ENCODE measurements at regions not wholly inside any gene's neighbourhood (a gene's known extent, or its start where the extent isn't known, plus 50 kb on each side); places are given as distances from the start of the nearest gene placed in this dataset.

GRCh38 chr6:140827593-140827992 is 1305.1 kb upstream of the GJE1 start:
- Histone ChIP-seq H3K9me3 (ENCODE audit: control insufficient read depth in 1 of 2, low read length in 2 of 2) (no peaks in the 10 kb centered on the region), H3K27ac (ENCODE audit: low read length) (no peak overlapping the region), H3K4me3 (ENCODE audit: low read depth in 1 of 2, low read length in 2 of 2) (no peak overlapping the region), H3K27me3 (ENCODE audit: low read depth, low read length) (no peaks in the 10 kb centered on the region), H3K36me3 (ENCODE audit: control insufficient read depth in 1 of 2, insufficient read depth in 2 of 2, low read length in 2 of 2) (no peaks in the 10 kb centered on the region), H3K4me1 (ENCODE audit: control insufficient read depth in 1 of 2, insufficient read depth in 2 of 2, low read length in 2 of 2) (peaks cover 0 to 3% of the 10 kb centered on the region in 2 donors)

GRCh38 chr6:140825731-140826130 is 1307.0 kb upstream of the GJE1 start:
- no peaks in the 10 kb centered on the region for H3K9me3 ChIP-seq (ENCODE audit: control insufficient read depth in 1 of 2, low read length in 2 of 2)
- H3K4me3 ChIP-seq (ENCODE audit: low read depth in 1 of 2, low read length in 2 of 2) = no peak overlapping the region
- H3K4me1 ChIP-seq (ENCODE audit: control insufficient read depth in 1 of 2, insufficient read depth in 2 of 2, low read length in 2 of 2) = peaks cover 0 to 1% of the 10 kb centered on the region in 2 donors
- no peaks in the 10 kb centered on the region for H3K27me3 ChIP-seq (ENCODE audit: low read depth, low read length)
- H3K27ac ChIP-seq (ENCODE audit: low read length) = no peak overlapping the region
- no peaks in the 10 kb centered on the region for H3K36me3 ChIP-seq (ENCODE audit: control insufficient read depth in 1 of 2, insufficient read depth in 2 of 2, low read length in 2 of 2)

DNA sequence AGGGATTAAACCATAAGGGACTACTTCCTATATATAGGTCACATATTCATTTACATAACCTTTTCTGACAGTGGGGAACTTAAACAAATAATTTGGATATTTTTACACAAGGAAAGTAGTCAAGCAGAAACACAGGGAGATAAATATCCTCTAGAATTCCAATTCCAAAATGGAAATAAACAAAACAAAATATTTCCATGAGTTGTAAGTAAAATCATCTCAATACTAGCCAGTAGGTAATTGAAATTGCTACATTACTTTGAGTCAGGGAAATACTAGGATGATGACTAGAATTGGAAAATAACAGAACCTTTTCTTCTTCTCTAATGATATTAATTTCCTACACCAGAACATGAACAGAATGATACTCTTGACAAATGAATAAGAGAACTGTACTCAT is 1308.1 kb upstream of the GJE1 start:
- Histone ChIP-seq H3K27me3 (ENCODE audit: low read depth, low read length) (no peaks in the 10 kb centered on the region), H3K4me3 (ENCODE audit: low read depth in 1 of 2, low read length in 2 of 2) (no peak overlapping the region), H3K27ac (ENCODE audit: low read length) (no peak overlapping the region), H3K4me1 (ENCODE audit: control insufficient read depth in 1 of 2, insufficient read depth in 2 of 2, low read length in 2 of 2) (no peaks in the 10 kb centered on the region), H3K9me3 (ENCODE audit: control insufficient read depth in 1 of 2, low read length in 2 of 2) (no peaks in the 10 kb centered on the region), H3K36me3 (ENCODE audit: control insufficient read depth in 1 of 2, insufficient read depth in 2 of 2, low read length in 2 of 2) (no peaks in the 10 kb centered on the region)

GRCh38 chr6:140821196-140821595 is 1311.5 kb upstream of the GJE1 start:
- no peaks in the 10 kb centered on the region for H3K9me3 ChIP-seq (ENCODE audit: control insufficient read depth in 1 of 2, low read length in 2 of 2)
- no peak overlapping the region for H3K4me3 ChIP-seq (ENCODE audit: low read depth in 1 of 2, low read length in 2 of 2)

DNA sequence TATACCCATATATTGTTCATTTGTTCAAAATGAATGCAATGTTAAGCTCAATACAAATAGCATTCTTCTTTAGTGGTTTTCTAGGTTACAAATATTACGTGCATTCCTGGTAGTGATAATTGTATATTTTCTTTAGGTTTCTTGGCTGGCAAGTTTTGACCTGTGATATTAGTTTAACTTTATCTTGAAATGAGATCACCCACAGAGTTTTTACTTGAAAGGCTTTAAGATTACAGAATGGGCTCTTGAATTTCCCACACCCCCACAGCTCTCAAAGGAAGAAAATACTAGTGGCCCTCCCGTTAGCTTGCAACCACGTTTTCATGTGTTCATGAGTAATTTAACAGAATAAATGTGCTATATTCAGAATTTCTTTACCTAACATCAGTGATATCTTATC is 1315.5 kb upstream of the GJE1 start:
- Histone ChIP-seq H3K36me3 (ENCODE audit: control insufficient read depth in 1 of 2, insufficient read depth in 2 of 2, low read length in 2 of 2) (no peaks in the 10 kb centered on the region), H3K27me3 (ENCODE audit: low read depth, low read length) (no peaks in the 10 kb centered on the region), H3K27ac (ENCODE audit: low read length) (no peak overlapping the region), H3K4me1 (ENCODE audit: control insufficient read depth in 1 of 2, insufficient read depth in 2 of 2, low read length in 2 of 2) (no peaks in the 10 kb centered on the region), H3K4me3 (ENCODE audit: low read depth in 1 of 2, low read length in 2 of 2) (no peak overlapping the region), H3K9me3 (ENCODE audit: control insufficient read depth in 1 of 2, low read length in 2 of 2) (no peaks in the 10 kb centered on the region)

More at GRCh38 chr6:140821196-140821595, 1311.5 kb upstream of the GJE1 start:
- Histone ChIP-seq H3K36me3 (ENCODE audit: control insufficient read depth in 1 of 2, insufficient read depth in 2 of 2, low read length in 2 of 2) (no peaks in the 10 kb centered on the region), H3K27ac (ENCODE audit: low read length) (no peak overlapping the region), H3K4me1 (ENCODE audit: control insufficient read depth in 1 of 2, insufficient read depth in 2 of 2, low read length in 2 of 2) (no peaks in the 10 kb centered on the region), H3K27me3 (ENCODE audit: low read depth, low read length) (no peaks in the 10 kb centered on the region)

DNA sequence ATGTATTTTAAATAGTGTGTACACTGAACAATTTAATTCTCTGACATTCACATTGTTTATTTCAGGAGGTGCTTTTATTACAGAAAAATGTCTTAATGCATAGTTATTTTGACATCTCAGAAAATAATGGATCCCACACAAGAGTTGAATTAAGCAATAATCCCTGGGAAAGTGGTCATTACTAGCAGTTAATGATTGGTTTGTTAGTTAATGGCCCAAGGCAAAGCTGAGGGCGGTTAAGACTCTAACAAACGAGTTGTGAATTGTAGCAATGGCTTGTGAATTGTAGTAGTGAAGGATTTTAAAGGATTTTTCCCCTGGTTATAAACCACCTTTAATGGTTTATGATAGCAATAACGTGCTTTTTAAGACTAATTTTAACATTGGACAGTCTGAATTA is 1316.0 kb upstream of the GJE1 start:
- H3K4me3 ChIP-seq (ENCODE audit: low read depth in 1 of 2, low read length in 2 of 2) = no peak overlapping the region
- H3K4me1 ChIP-seq (ENCODE audit: control insufficient read depth in 1 of 2, insufficient read depth in 2 of 2, low read length in 2 of 2) = no peaks in the 10 kb centered on the region
- H3K36me3 ChIP-seq (ENCODE audit: control insufficient read depth in 1 of 2, insufficient read depth in 2 of 2, low read length in 2 of 2) = no peaks in the 10 kb centered on the region
- no peaks in the 10 kb centered on the region for H3K9me3 ChIP-seq (ENCODE audit: control insufficient read depth in 1 of 2, low read length in 2 of 2)
- no peak overlapping the region for H3K27ac ChIP-seq (ENCODE audit: low read length)
- H3K27me3 ChIP-seq (ENCODE audit: low read depth, low read length) = no peaks in the 10 kb centered on the region

- Histone ChIP-seq H3K9me3 (ENCODE audit: control insufficient read depth in 1 of 2, low read length in 2 of 2) (peaks cover 0 to 5% of the 10 kb centered on the region in 2 donors), H3K27ac (ENCODE audit: low read length) (no peak overlapping the region), H3K4me3 (ENCODE audit: low read depth in 1 of 2, low read length in 2 of 2) (no peak overlapping the region), H3K4me1 (ENCODE audit: control insufficient read depth in 1 of 2, insufficient read depth in 2 of 2, low read length in 2 of 2) (no peaks in the 10 kb centered on the region), H3K27me3 (ENCODE audit: low read depth, low read length) (no peaks in the 10 kb centered on the region), H3K36me3 (ENCODE audit: control insufficient read depth in 1 of 2, insufficient read depth in 2 of 2, low read length in 2 of 2) (no peaks in the 10 kb centered on the region)
Measured at GRCh38 chr6:140812636-140813035, 1320.1 kb upstream of the GJE1 start.

GRCh38 chr6:140811642-140812041 is 1321.1 kb upstream of the GJE1 start:
- Histone ChIP-seq H3K27ac (ENCODE audit: low read length) (no peak overlapping the region), H3K4me1 (ENCODE audit: control insufficient read depth in 1 of 2, insufficient read depth in 2 of 2, low read length in 2 of 2) (no peaks in the 10 kb centered on the region), H3K9me3 (ENCODE audit: control insufficient read depth in 1 of 2, low read length in 2 of 2) (peaks cover 0 to 5% of the 10 kb centered on the region in 2 donors), H3K36me3 (ENCODE audit: control insufficient read depth in 1 of 2, insufficient read depth in 2 of 2, low read length in 2 of 2) (no peaks in the 10 kb centered on the region), H3K27me3 (ENCODE audit: low read depth, low read length) (no peaks in the 10 kb centered on the region), H3K4me3 (ENCODE audit: low read depth in 1 of 2, low read length in 2 of 2) (no peak overlapping the region)

- Histone ChIP-seq H3K27ac (ENCODE audit: low read length) (no peak overlapping the region), H3K4me3 (ENCODE audit: low read depth in 1 of 2, low read length in 2 of 2) (no peak overlapping the region), H3K27me3 (ENCODE audit: low read depth, low read length) (no peaks in the 10 kb centered on the region), H3K9me3 (ENCODE audit: control insufficient read depth in 1 of 2, low read length in 2 of 2) (peaks cover 0 to 5% of the 10 kb centered on the region in 2 donors), H3K4me1 (ENCODE audit: control insufficient read depth in 1 of 2, insufficient read depth in 2 of 2, low read length in 2 of 2) (no peaks in the 10 kb centered on the region), H3K36me3 (ENCODE audit: control insufficient read depth in 1 of 2, insufficient read depth in 2 of 2, low read length in 2 of 2) (no peaks in the 10 kb centered on the region)
Measured at GRCh38 chr6:140809694-140810101, 1323.0 kb upstream of the GJE1 start.

DNA sequence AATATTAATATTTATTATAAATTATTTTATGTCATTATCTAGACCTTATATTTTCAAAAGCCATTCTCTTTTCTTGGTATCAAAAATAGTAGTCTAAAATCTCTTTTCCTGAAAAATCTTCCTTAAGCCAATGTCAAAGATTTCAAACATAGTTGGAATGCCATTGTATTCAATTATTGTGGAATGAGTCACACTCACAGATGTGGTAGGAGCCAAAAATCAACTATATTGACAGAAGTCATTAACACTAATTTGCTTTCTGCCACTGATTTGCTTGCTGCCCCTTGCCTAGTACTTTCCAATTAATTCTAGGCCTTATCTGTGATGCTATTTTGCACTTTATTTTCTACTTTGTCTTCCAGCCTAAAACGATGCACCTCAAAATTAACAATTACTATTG is 1326.3 kb upstream of the GJE1 start:
- Histone ChIP-seq H3K27me3 (ENCODE audit: low read depth, low read length) (no peaks in the 10 kb centered on the region), H3K36me3 (ENCODE audit: control insufficient read depth in 1 of 2, insufficient read depth in 2 of 2, low read length in 2 of 2) (no peaks in the 10 kb centered on the region)

GRCh38 chr6:140794544-140794943 is 1338.2 kb upstream of the GJE1 start:
- no peaks in the 10 kb centered on the region for H3K27me3 ChIP-seq (ENCODE audit: low read depth, low read length)
- H3K27ac ChIP-seq (ENCODE audit: low read length) = no peak overlapping the region
- no peaks in the 10 kb centered on the region for H3K4me1 ChIP-seq (ENCODE audit: control insufficient read depth in 1 of 2, insufficient read depth in 2 of 2, low read length in 2 of 2)
- no peak overlapping the region for H3K4me3 ChIP-seq (ENCODE audit: low read depth in 1 of 2, low read length in 2 of 2)
- H3K36me3 ChIP-seq (ENCODE audit: control insufficient read depth in 1 of 2, insufficient read depth in 2 of 2, low read length in 2 of 2) = no peaks in the 10 kb centered on the region
- H3K9me3 ChIP-seq (ENCODE audit: control insufficient read depth in 1 of 2, low read length in 2 of 2) = peaks cover 0 to 2% of the 10 kb centered on the region in 2 donors

More for the DNA sequence above, 1326.3 kb upstream of the GJE1 start:
- H3K4me1 ChIP-seq (ENCODE audit: control insufficient read depth in 1 of 2, insufficient read depth in 2 of 2, low read length in 2 of 2) = no peaks in the 10 kb centered on the region
- peaks cover 0 to 5% of the 10 kb centered on the region in 2 donors for H3K9me3 ChIP-seq (ENCODE audit: control insufficient read depth in 1 of 2, low read length in 2 of 2)
- no peak overlapping the region for H3K4me3 ChIP-seq (ENCODE audit: low read depth in 1 of 2, low read length in 2 of 2)
- H3K27ac ChIP-seq (ENCODE audit: low read length) = no peak overlapping the region

- no peaks in the 10 kb centered on the region for H3K4me1 ChIP-seq (ENCODE audit: control insufficient read depth in 1 of 2, insufficient read depth in 2 of 2, low read length in 2 of 2)
Measured at GRCh38 chr6:140790109-140790508, 1342.6 kb upstream of the GJE1 start.

More at GRCh38 chr6:140790109-140790508, 1342.6 kb upstream of the GJE1 start:
- Histone ChIP-seq H3K27me3 (ENCODE audit: low read depth, low read length) (no peaks in the 10 kb centered on the region), H3K4me3 (ENCODE audit: low read depth in 1 of 2, low read length in 2 of 2) (no peak overlapping the region), H3K9me3 (ENCODE audit: control insufficient read depth in 1 of 2, low read length in 2 of 2) (peaks cover 0 to 2% of the 10 kb centered on the region in 2 donors), H3K27ac (ENCODE audit: low read length) (no peak overlapping the region), H3K36me3 (ENCODE audit: control insufficient read depth in 1 of 2, insufficient read depth in 2 of 2, low read length in 2 of 2) (no peaks in the 10 kb centered on the region)
